ENCODE measurements at regions not wholly inside any gene's neighbourhood (a gene's known extent, or its start where the extent isn't known, plus 50 kb on each side); places are given as distances from the start of the nearest gene placed in this dataset.
"Not testable (repeated sequence)": the region's sequence is repeated elsewhere in the genome, so short reads cannot be mapped to it uniquely, and the experiment has no call there.

- DNase-seq (ENCODE audit: low read depth): no peak
Measured at GRCh38 chr6:134674562-134674961, 275.3 kb downstream of the ALDH8A1 start.

GRCh38 chr6:134669485-134669884 is 280.4 kb downstream of the ALDH8A1 start:
- DNase-seq (ENCODE audit: low read depth): no peak

GRCh38 chr6:134667111-134667510 is 282.8 kb downstream of the ALDH8A1 start:
- no peak for DNase-seq (ENCODE audit: low read depth)

GRCh38 chr6:134666125-134666524 is 283.8 kb downstream of the ALDH8A1 start:
- no peak for DNase-seq (ENCODE audit: low read depth)

DNA sequence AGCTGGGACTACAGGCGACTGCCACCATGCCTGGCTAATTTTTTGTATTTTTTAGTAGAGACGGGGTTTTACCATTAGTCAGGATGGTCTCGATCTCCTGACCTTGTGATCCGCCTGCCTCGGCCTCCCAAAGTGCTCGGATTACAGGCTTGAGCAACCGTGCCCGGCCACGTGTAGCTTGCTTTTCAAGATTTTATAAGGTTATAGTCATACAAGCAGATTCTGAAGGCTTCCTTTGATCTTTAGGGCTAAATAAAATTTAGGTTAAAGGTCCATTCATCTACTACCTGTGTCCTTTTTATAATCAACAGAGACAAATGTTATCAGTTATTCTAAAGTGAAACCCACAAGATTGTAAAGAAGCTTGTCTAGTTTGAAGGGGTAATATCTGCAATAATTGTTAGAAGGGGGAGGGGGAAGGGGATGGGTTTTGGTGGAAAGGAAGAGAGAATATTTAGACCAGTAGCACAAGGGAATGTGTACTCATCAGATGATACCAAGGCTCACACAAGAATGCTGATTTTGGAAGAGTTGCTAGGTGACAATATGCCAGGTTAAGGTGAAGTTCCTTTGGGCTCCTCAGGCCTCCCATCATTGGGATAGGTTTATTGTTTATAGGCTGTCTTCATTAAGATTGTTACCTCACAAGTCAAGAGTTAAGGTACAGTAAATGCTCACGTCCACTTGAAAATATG is 284.7 kb downstream of the ALDH8A1 start:
- no peak for DNase-seq (ENCODE audit: low read depth)

DNA sequence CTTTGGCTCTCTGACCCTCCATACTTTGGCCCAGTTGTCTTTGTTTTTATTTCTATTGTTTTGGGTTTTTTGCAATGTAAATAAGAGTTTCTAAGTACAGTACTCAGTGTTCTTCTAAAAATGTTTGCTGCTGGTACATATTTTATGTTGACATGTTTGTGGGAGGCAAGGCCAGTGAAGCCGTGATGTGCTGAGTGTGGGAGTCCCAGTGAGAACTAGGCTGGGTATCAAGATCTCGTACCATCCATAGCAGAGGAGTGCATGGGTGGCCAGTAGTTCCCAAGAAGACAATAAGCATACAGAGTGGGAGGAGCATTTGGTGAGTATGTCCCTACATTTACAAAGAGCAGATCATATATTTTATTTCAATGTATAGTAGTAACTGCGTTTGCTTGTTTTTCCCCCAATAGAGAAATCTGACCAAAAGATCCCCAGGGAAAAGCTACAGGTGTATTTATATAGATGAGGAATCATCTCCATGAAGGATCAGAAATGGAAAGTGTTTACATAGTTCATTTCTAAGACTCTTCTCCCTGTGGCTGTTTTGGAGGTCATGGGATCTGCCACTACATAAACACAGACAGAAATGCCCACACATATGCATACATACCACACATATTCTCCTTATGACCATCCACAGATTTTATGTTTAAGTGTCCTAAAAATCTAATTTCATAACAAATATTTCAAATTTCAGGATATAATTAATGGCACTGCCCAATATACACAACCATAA is 285.9 kb downstream of the ALDH8A1 start:
- DNase-seq (ENCODE audit: low read depth): no peak

DNA sequence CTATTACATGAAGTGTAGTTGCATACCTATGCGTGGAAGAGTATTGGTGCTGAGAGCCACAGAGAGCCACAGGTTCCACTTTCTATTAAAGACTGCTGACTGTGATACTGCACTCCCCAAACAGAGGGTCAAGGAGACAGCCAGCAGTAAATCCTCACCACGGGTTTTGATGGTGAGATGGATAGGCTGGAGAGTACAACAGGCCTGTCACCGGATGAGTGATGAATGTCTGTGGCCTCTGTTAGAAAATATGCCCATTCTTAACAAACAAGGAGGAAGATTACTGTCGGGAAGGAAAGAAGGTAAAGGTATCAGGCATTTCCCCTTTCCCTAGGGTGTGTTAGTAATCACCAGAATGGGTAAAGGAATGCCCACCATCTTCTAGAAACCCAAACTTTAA is 286.5 kb downstream of the ALDH8A1 start:
- DNase-seq (ENCODE audit: low read depth): no peak

DNA sequence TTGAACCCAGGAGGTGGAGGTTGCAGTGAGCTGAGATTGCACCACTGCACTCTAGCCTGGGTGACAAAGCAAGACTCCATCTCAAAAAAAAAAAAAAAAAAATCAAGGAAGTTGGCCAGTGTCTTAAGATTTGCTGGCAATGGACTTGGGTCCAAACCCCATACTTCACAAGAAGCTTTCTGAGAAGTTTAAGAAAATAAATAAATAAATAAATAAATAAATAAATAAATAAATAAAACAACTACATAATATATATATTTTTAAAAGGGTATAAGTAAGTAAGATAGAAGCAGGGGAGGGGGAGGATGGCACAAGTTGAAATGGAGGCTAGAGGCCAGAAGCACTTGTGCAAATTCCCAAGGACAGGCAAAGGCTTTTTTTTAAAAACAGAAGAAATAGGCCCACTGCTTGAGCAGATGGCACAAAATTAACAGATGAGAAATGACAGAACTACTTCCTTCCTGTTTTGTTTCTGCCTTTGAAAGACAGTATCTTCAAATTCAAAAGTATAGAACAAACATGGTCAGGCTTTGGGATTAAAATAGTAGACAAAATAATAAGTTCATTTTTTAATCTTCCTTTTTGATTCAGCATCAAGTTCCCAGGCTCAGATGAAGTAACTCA is 287.7 kb downstream of the ALDH8A1 start:
- DNase-seq (ENCODE audit: low read depth): no peak

DNA sequence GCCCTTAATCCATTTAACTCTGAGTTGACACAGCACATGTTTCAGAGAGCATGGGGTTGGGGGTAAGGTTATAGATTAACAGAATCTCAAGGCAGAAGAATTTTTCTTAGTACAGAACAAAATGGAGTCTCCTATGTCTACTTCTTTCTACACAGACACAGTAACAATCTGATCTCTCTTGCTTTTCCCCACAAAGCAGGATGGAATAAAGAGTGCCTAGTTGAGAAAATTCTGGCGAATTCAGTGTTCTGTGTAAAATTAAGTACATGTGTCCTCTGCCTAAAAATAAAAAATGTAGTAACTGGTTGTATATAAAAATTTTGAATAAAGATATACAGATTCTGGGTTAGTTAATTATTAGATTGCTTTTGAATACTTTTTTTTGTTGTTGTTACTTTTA is 290.0 kb downstream of the ALDH8A1 start:
- not testable (repeated sequence) for DNase-seq (ENCODE audit: low read depth)

- no peak for DNase-seq (ENCODE audit: low read depth)
Measured at GRCh38 chr6:134658596-134658995, 291.3 kb downstream of the ALDH8A1 start.

- no peak for DNase-seq (ENCODE audit: low read depth)
Measured at GRCh38 chr6:134657751-134658527, 292.0 kb downstream of the ALDH8A1 start.

GRCh38 chr6:134657343-134657742 is 292.6 kb downstream of the ALDH8A1 start:
- no peak for DNase-seq (ENCODE audit: low read depth)

DNA sequence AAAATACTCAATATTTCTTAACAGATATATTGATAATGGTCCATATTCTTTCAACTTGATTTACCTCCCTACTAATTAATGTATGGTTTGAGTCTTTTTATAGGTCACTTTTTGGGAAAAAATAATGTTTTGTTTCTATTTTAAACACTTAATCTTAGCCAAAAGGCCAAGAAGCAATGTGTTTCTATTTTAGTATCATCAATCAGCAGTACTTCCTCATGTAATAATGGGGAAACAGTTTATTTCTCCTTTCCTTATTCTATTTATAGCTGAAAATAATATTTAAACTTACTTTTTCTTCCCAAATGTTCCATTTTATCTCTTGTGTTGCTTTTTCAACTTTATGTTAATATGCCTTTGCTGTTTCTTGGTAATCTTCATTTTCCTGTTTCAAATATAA is 295.1 kb downstream of the ALDH8A1 start:
- DNase-seq (ENCODE audit: low read depth): no peak

DNA sequence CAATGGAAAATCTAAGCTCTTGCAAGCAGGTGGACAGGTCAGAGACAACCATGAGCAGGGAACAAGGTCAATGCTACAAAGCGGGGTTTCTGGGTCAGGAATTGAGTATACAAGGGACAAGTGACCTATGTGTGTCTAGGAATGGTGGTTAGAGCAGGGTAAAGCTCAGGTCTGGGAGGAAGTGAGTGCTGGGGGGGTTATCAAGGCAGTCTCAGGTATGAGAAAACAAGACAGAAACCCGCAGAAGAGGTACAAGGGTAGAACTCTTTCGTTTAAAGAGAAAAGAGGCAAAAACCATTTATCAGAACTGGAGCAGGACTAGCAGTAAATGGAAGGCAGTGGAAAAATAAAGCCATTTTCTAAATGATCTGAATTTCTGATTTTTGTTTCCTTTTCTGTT is 298.4 kb downstream of the ALDH8A1 start:
- no peak for DNase-seq (ENCODE audit: low read depth)

DNA sequence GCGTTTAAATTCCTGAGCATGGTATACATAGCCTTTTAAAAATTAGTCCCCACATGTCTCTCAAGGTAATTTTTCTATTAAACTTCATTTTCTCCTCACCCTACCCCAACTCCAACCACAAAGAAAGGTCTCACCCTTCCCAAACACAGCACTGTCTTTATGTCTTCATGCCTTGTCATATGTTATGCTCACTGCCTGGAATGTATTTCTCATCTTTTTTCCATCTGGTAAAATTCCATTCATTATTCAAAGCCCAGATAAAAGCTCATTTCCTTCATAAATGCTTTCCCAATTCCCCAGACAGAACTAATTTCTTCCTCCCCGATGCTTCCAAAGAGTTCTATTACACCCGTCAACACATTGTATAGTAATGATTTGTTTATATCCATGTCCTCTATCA is 302.0 kb downstream of the ALDH8A1 start:
- peak; percentile 9 for DNase-seq (ENCODE audit: low read depth)

- DNase-seq (ENCODE audit: low read depth): no peak
Measured at GRCh38 chr6:134642819-134643218, 307.1 kb downstream of the ALDH8A1 start.

GRCh38 chr6:134642279-134642678 is 307.6 kb downstream of the ALDH8A1 start:
- DNase-seq (ENCODE audit: low read depth): peak; percentile 47

DNA sequence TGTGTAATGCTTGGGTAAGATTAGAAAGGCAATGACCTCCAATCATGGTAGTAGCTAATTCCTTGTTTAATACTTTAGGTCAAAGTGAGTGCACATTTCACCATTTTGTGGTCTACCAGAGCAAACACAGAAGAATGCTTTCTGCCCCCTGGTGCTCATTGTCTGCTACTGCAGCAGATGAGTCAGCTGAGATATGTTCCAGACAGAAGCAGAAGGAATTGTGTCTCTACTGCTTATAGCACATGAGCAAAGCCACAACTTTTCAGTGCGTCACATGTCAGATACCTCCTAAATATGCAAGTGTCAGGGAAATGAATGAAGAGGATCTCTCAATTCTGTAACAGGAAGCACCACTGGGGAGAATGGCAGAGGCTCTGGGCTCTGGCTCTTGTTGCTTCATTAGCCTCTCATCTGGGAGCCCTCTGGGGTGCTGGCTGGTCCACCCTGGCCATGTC is 308.9 kb downstream of the ALDH8A1 start:
- peak; percentile 88 for DNase-seq (ENCODE audit: low read depth)

DNA sequence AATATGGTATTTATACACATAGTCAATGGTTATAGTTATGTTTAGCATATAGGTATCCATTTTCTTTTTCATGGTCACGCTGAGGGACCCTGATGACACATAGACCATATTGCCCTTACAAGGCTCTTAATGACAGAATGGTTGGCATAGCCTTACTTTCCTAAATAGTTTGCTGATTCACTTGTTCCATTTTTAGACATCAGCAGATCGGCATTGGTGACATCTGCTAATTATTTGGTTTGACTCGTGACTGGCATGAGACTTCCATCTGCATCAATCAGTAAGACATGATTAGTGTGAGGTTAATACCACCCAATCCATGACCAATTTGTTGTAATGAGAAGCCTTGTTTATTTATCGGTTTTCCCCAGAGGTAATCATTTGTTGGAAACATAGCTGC is 309.7 kb downstream of the ALDH8A1 start:
- DNase-seq (ENCODE audit: low read depth): peak; percentile 51

DNA sequence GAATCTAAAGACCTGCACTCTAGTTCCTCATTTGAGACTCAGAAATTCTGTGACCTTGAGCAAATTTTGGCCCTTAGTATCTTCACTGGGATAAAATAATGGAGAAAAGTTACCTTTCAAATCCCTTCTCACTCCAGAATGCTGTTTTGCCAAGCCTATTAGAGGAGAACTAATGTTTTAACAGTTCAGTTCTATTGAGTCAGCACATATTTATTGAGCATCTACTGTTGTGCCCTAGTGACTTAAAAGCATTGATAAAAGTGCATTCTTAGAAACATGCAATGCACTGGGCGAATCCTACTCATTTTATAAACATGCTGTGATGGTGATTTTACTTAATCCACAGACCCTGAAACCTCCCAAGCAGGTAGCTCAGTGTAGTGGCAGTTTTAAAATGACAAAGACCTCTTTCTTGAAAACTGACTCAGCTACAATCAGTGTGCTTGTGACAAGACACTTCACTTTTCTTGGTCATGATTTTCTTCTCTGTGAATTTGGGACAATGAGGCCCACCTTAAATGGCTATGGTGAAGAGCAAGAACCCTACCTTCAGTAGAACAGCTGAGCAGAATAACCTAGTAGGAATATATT is 312.0 kb downstream of the ALDH8A1 start:
- DNase-seq (ENCODE audit: low read depth): no peak

- no peak for DNase-seq (ENCODE audit: low read depth)
Measured at GRCh38 chr6:134637282-134637681, 312.6 kb downstream of the ALDH8A1 start.

Data from RPMI7951 (cell line).